Gastroesophageal sphincter (tissue), 3 donors: ENCODE measurements at regions not wholly inside any gene's neighbourhood (a gene's known extent, or its start where the extent isn't known, plus 50 kb on each side); places are given as distances from the start of the nearest gene placed in this dataset.

Experiments used
- CTCF ChIP-seq, 4 experiments: fragments of 200-600 bp in 2 of 4; fragments of 450-650 bp in 2 of 4; sonication (generic) in 1 of 4; IDR thresholded peaks; one replicate each; pipeline ENCODE4 v1.5.1; 2017 to 2019; ENCODE audit warnings: antibody characterized with exemption in 4 of 4, mild to moderate bottlenecking in 2 of 4, moderate library complexity in 2 of 4
- EP300 ChIP-seq: sonication (generic); formaldehyde crosslinking; IDR thresholded peaks from one replicate; pipeline ENCODE4 v1.6.1; 2017; ENCODE audit warnings: antibody characterized with exemption, mild to moderate bottlenecking
- POLR2A ChIP-seq, 2 donors: fragments of 450-650 bp; IDR thresholded peaks; one replicate each; pipeline ENCODE4 v1.6.1; 2017; ENCODE audit warnings: antibody characterized with exemption in 2 of 2, mild to moderate bottlenecking in 2 of 2, moderate library complexity in 1 of 2
- POLR2AphosphoS5 ChIP-seq: sonication (generic); formaldehyde crosslinking; IDR thresholded peaks from one replicate; pipeline ENCODE4 v1.6.1; 2017; ENCODE audit warnings: antibody characterized with exemption

GRCh38 chr20:12068121-12068520, 150.4 kb downstream of the BTBD3 start:
- TF ChIP-seq CTCF (IDR thresholded peaks at IDR 0.05): no peak
- TF ChIP-seq POLR2A (IDR thresholded peaks at IDR 0.05): no peak
- TF ChIP-seq POLR2AphosphoS5: no peak
- no peak for TF ChIP-seq EP300
